ENCODE measurements at regions not wholly inside any gene's neighbourhood (a gene's known extent, or its start where the extent isn't known, plus 50 kb on each side); places are given as distances from the start of the nearest gene placed in this dataset.
"Not testable (repeated sequence)": the region's sequence is repeated elsewhere in the genome, so short reads cannot be mapped to it uniquely, and the experiment has no call there.

DNA sequence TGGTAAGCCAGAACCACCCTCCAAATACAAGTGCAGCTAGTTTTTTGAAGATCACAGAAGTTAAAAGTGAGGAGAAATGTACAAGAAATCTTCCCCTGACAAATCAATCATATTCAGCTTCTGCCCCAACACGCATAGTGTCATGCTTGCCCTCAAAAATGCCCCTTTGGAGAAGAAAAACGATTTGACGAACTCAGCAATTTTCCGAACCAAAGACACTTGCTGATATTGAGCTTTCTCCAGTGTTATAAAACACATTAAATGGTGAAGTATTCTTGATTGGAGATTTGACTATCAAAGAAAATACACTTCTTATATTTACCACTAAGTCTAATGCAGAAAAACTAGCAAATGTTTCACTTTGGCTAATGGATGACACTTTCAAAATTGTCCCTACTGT lies 195.5 kb downstream of the ETV1 start:
- no peak overlapping the region for H3K4me3 ChIP-seq (ENCODE audit: low read depth, low read length)
- TF ChIP-seq, protein P1, sequence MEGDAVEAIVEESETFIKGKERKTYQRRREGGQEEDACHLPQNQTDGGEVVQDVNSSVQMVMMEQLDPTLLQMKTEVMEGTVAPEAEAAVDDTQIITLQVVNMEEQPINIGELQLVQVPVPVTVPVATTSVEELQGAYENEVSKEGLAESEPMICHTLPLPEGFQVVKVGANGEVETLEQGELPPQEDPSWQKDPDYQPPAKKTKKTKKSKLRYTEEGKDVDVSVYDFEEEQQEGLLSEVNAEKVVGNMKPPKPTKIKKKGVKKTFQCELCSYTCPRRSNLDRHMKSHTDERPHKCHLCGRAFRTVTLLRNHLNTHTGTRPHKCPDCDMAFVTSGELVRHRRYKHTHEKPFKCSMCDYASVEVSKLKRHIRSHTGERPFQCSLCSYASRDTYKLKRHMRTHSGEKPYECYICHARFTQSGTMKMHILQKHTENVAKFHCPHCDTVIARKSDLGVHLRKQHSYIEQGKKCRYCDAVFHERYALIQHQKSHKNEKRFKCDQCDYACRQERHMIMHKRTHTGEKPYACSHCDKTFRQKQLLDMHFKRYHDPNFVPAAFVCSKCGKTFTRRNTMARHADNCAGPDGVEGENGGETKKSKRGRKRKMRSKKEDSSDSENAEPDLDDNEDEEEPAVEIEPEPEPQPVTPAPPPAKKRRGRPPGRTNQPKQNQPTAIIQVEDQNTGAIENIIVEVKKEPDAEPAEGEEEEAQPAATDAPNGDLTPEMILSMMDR (IDR thresholded peaks at IDR 0.05; ENCODE audit: control insufficient read depth, extremely low read depth, insufficient read depth), result no peak
- no peak for DNase-seq (ENCODE audit: low read depth)

DNA sequence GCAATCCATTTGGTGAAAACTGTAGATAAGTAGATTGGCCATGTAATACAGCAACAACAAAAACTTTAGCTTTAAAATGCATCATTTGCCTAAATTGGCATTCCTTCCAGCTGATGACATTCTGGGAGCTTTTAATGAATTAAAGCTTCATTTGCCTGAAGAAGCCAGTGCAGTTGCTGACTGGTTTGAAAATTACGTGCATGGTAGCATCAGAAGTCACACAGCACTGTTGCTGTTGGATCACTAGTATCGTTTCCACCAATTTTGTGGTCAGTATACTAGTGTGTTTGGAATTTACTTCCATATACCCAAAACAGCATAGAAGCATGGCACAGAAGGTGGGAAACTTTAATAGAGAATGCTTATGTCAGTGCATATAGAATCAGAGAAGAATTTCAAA lies 194.9 kb downstream of the ETV1 start:
- TF ChIP-seq, protein P1 (IDR thresholded peaks at IDR 0.05; ENCODE audit: control insufficient read depth, extremely low read depth, insufficient read depth), result no peak
- no peak for DNase-seq (ENCODE audit: low read depth)
- no peak overlapping the region for H3K4me3 ChIP-seq (ENCODE audit: low read depth, low read length)

DNA sequence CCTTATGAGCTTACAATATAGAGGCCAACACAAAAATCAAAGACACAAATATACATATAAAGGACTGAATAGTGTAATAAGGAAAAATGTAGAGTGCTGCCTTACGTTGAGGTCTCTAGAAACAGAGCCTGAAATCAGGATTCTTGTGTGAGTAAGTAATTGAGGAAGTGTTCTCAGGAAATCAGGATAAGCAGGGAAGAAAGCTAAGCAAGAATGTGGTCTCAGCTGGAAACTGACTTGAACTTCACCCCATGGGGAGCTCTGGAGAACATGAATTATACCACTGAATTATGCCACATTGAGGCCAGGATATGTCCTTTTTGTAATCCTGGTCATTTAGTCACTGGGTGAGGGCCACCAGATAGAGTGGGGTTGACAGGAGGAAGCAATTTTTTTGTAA lies 191.9 kb downstream of the ETV1 start:
- no peak overlapping the region for H3K4me3 ChIP-seq (ENCODE audit: low read depth, low read length)
- no peak for DNase-seq (ENCODE audit: low read depth)
- TF ChIP-seq, protein P1 (IDR thresholded peaks at IDR 0.05; ENCODE audit: control insufficient read depth, extremely low read depth, insufficient read depth), result no peak

DNA sequence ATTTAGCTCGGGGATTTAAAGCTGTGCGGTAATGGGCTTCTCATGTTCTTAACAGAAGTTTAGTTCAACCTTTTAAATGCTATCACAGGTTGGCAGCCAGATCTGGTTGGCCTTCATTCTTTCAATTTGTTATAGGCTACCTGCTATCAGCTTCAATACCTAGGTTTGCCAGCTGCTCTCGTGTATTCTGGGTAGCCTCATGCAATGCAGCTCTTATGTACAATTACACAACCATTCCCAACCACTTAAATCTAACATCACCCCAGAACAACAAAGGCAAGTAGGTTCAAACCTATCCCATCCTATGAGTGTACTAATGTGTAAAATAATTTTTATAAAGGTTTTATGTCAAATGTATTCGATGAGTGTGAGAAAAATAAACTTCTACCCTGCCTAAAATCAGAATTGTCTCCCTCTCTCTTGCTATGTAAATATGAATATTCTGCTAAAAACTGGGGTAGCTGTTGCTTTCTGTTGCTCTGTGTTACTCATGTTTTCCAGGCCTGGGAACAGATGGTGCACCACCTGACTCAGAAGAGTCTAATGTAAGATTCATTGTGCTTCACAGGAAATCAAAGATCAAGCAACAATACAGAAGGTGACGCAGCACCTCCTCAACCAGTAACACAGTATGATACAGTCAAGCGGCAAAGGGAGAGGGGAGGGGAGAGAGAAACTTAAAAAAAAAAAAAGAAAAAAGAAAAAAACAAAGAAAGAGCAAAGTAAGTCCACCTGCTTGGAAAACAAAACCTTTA lies 188.6 kb downstream of the ETV1 start:
- H3K4me3 ChIP-seq (ENCODE audit: low read depth, low read length), result no peak overlapping the region
- no peak for DNase-seq (ENCODE audit: low read depth)
- TF ChIP-seq, protein P1 (IDR thresholded peaks at IDR 0.05; ENCODE audit: control insufficient read depth, extremely low read depth, insufficient read depth), result no peak

DNA sequence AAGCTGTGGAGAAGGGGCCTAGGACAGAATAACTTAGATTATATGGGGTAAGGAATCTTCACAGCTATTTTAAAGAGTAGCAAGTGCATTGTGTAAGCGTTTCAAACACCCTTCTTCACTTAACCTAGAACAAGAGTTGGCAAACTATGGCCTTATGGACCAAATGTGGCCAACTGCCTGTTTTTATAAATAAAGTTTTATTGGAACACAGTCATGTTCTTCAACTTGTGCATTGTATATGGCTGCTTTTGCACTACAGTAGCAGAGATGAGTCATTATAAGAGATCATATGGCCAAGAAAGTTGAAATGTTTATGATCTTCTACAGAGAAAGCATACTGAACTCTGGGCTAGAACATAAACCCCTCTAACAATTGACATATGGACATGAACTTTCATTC lies 187.8 kb downstream of the ETV1 start:
- TF ChIP-seq, protein P1 (IDR thresholded peaks at IDR 0.05; ENCODE audit: control insufficient read depth, extremely low read depth, insufficient read depth), result no peak
- H3K4me3 ChIP-seq (ENCODE audit: low read depth, low read length), result no peak overlapping the region
- no peak for DNase-seq (ENCODE audit: low read depth)

DNA sequence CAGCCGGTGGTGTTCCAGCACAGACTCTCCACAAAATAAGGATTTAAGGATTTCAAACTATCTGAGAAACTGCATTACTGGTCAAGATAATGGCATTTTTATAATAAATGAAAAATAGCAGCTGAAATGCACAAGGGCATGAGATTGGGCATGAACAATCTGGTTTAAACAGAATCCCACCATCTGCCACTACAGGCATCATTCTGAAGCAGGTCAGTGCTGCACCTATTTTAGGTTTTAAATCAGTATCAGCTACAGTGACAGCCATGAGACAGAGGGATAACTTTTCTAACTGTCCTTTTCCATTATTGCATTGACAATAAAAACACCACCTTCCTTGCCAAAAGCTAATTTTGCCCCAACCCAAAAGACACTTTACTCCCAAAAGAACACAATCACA lies 186.8 kb downstream of the ETV1 start:
- H3K4me3 ChIP-seq (ENCODE audit: low read depth, low read length), result no peak overlapping the region
- TF ChIP-seq, protein P1 (IDR thresholded peaks at IDR 0.05; ENCODE audit: control insufficient read depth, extremely low read depth, insufficient read depth), result no peak
- no peak for DNase-seq (ENCODE audit: low read depth)

DNA sequence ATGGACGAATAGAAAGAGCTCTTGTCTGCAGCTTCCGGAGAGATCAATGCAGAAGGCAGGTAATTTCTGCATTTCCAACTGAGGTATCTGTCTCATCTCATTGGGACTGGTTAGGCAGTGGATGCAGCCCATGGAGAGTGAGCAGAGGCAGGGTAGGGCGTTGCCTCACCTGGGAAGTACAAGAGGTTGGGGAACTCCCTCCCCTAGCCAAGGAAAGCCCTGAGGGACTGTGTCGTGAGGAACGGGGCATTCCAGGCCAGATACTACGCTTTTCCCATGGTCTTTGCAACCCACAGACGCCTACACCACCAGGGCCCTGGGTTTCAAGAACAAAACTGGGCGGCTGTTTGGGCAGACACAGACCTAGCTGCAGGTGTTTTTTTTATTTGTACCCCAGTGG lies 186.3 kb downstream of the ETV1 start:
- no peak for DNase-seq (ENCODE audit: low read depth)
- TF ChIP-seq, protein P1 (IDR thresholded peaks at IDR 0.05; ENCODE audit: control insufficient read depth, extremely low read depth, insufficient read depth), result no peak
- H3K4me3 ChIP-seq (ENCODE audit: low read depth, low read length), result no peak overlapping the region

DNA sequence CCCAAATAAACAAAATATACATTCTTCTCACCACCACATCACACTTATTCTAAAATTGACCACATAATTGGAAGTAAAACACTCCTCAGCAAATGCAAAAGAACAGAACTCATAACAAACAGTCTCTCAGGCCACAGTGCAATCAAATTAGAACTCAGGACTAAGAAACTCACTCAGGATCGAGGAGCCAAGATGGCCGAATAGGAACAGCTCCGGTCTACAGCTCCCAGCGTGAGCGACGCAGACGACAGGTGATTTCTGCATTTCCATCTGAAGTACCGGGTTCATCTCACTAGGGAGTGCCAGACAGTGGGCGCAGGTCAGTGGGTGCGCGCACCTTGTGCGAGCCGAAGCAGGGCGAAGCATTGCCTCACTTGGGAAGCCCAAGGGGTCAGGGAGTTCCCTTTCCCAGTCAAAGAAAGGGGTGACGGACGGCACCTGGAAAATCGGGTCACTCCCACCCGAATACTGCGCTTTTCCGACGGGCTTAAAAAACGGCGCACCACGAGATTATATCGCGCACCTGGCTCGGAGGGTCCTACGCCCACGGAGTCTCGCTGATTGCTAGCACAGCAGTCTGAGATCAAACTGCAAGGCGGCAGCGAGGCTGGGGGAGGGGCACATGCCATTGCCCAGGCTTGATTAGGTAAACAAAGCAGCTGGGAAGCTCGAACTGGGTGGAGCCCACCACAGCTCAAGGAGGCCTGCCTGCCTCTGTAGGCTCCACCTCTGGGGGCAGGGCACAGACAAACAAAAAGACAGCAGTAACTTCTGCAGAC lies 183.2 kb downstream of the ETV1 start:
- H3K4me3 ChIP-seq (ENCODE audit: low read depth, low read length); DNase-seq (ENCODE audit: low read depth): not testable (repeated sequence)

DNA sequence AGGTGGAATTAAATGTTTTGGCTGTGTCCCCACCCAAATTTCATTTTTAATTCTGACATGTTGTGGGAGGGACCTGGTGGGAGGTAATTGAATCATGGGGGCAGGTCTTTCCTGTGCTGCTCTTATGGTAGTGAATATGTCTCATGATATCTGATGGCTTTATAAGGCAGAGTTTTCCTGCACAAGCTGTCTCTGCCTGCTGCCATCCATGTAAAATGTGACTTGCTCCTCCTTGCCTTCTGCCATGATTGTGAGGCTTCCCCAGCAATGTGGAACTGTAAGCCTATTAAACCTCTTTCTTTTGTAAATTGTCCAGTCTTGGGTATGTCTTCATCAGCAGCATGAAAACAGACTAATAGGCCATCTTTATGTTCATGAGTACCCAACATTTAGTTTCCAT lies 172.2 kb downstream of the ETV1 start:
- DNase-seq (ENCODE audit: low read depth); H3K4me3 ChIP-seq (ENCODE audit: low read depth, low read length): not testable (repeated sequence)
